ENCODE measurements at regions not wholly inside any gene's neighbourhood (a gene's known extent, or its start where the extent isn't known, plus 50 kb on each side); places are given as distances from the start of the nearest gene placed in this dataset.

GRCh38 chr18:28712796-28713425 lies 536.0 kb upstream of the CDH2 start:
- no peak overlapping the region for H2BK120ac ChIP-seq (ENCODE audit: low read depth, low read length, poor library complexity, severe bottlenecking)
- H3K4me2 ChIP-seq (ENCODE audit: insufficient read depth, insufficient read length, low read length), result no peak overlapping the region
- H3K27me3 ChIP-seq (ENCODE audit: insufficient read depth, low read length), result no peaks in the 10 kb centered on the region
- H3K27ac Mint-ChIP-seq, result no peak overlapping the region
- H3T11ph ChIP-seq (ENCODE audit: low read length), result no peak overlapping the region
- H3K14ac ChIP-seq (ENCODE audit: insufficient read depth, low read length), result no peak overlapping the region
- no peaks in the 10 kb centered on the region for H3K23me2 ChIP-seq (ENCODE audit: insufficient read length, low read depth, low read length, poor library complexity, severe bottlenecking)
- H4K5ac ChIP-seq (ENCODE audit: insufficient read length, low read depth, low read length), result no peak overlapping the region
- H3K9me3 ChIP-seq (ENCODE audit: control insufficient read depth, low read depth, low read length), result no peaks in the 10 kb centered on the region
- peaks cover 0 to 5% (median 4%) of the 10 kb centered on the region in 3 experiments; a peak in 3 of 7 replicates for H3K36me3 Mint-ChIP-seq (ENCODE audit: insufficient read depth in 1 of 3, low read depth in 3 of 3)
- no peak overlapping the region for H4K91ac ChIP-seq (ENCODE audit: insufficient read length, low read depth, low read length)
- H2BK5ac ChIP-seq (ENCODE audit: insufficient read length, low read length), result no peak overlapping the region
- H3K4me1 Mint-ChIP-seq, result peaks cover 39 to 46% of the 10 kb centered on the region in 2 experiments
- no peak overlapping the region for H3K23ac ChIP-seq (ENCODE audit: insufficient read length, low read depth, low read length)
- no peak overlapping the region for H2AFZ ChIP-seq (ENCODE audit: low read length)
- no peak overlapping the region for H2BK20ac ChIP-seq (ENCODE audit: low read depth, low read length, poor library complexity, severe bottlenecking)
- H4K20me1 ChIP-seq (ENCODE audit: control insufficient read depth, insufficient read depth, insufficient read length), result no peaks in the 10 kb centered on the region
- no peak overlapping the region for H3K56ac ChIP-seq (ENCODE audit: insufficient read length, low read depth, low read length)
- H3K4ac ChIP-seq (ENCODE audit: low read depth, low read length), result no peak overlapping the region
- no peak overlapping the region for H2BK12ac ChIP-seq (ENCODE audit: insufficient read length, low read depth, low read length)
- no peak overlapping the region for H3K18ac ChIP-seq (ENCODE audit: insufficient read length, low read depth, low read length)
- H3K27ac ChIP-seq (ENCODE audit: insufficient read length, low read depth, low read length), result no peak overlapping the region
- H3K79me1 ChIP-seq (ENCODE audit: insufficient read depth, low read depth, low read length, poor library complexity, severe bottlenecking), result no peaks in the 10 kb centered on the region
- H3K4me3 Mint-ChIP-seq, result no peak overlapping the region
- H4K8ac ChIP-seq (replicated peaks; ENCODE audit: insufficient read length, low read depth, low read length), result no peak overlapping the region
- H3K79me2 ChIP-seq (ENCODE audit: insufficient read depth, low read length), result no peaks in the 10 kb centered on the region
- no peak for DNase-seq
- no peaks in the 10 kb centered on the region for H3K9me3 Mint-ChIP-seq
- TF ChIP-seq, protein P1, sequence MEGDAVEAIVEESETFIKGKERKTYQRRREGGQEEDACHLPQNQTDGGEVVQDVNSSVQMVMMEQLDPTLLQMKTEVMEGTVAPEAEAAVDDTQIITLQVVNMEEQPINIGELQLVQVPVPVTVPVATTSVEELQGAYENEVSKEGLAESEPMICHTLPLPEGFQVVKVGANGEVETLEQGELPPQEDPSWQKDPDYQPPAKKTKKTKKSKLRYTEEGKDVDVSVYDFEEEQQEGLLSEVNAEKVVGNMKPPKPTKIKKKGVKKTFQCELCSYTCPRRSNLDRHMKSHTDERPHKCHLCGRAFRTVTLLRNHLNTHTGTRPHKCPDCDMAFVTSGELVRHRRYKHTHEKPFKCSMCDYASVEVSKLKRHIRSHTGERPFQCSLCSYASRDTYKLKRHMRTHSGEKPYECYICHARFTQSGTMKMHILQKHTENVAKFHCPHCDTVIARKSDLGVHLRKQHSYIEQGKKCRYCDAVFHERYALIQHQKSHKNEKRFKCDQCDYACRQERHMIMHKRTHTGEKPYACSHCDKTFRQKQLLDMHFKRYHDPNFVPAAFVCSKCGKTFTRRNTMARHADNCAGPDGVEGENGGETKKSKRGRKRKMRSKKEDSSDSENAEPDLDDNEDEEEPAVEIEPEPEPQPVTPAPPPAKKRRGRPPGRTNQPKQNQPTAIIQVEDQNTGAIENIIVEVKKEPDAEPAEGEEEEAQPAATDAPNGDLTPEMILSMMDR (conservative IDR thresholded peaks at IDR 0.05), result no peak
- no peaks in the 10 kb centered on the region for H3K27me3 Mint-ChIP-seq (ENCODE audit: low read depth)
- no peak overlapping the region for H2BK15ac ChIP-seq (ENCODE audit: low read depth, low read length)
- no peak overlapping the region for H2AK5ac ChIP-seq (ENCODE audit: insufficient read length, low read length)
- H3K4me1 ChIP-seq (ENCODE audit: insufficient read depth, low read length), result peaks cover 4% of the 10 kb centered on the region; the same call in 1 of the 2 replicates
- no CpG with 5 or more reads among the region's 4 CpGs for WGBS (ENCODE audit: extremely low coverage, insufficient read length, low lambda C conversion rate)
- no peak overlapping the region for H3K9ac ChIP-seq (ENCODE audit: extremely low read depth, insufficient read length, low read length)
